WTC11 (cell line): ENCODE measurements at regions not wholly inside any gene's neighbourhood (a gene's known extent, or its start where the extent isn't known, plus 50 kb on each side); places are given as distances from the start of the nearest gene placed in this dataset.

Source experiments
- ATAC-seq: fragments of 200-7000 bp; cut with Tn5 transposase; 2 replicates; pipeline ENCODE4 v1.10.0; 2021; ENCODE audit warnings: mild to moderate bottlenecking, moderate library complexity
- CTCF ChIA-PET: fragments of 300-600 bp; sonication (Branson Sonifier 250); formaldehyde crosslinking; loops from one replicate; lab custom pipeline; 2021; ENCODE audit warnings: antibody characterized with exemption; lab: Charles Lee
- POLR2A ChIA-PET: fragments of 350-600 bp; sonication (Branson Sonifier 250); formaldehyde crosslinking; loops from one replicate; lab custom pipeline; 2021; ENCODE audit warnings: antibody characterized with exemption; lab: Charles Lee
- DNase-seq: peaks from one replicate; pipeline ENCODE4 v3.0.0; 2021; ENCODE audit warnings: low spot score
- H3K27ac Mint-ChIP-seq: 2 replicates; pipeline ENCODE4 v1.8.0; 2021; ENCODE audit warnings: mixed read lengths
- H3K27me3 Mint-ChIP-seq: 2 replicates; pipeline ENCODE4 v1.8.0; 2021; ENCODE audit warnings: low read depth, mild to moderate bottlenecking, moderate library complexity, mixed read lengths
- H3K36me3 Mint-ChIP-seq: 2 replicates; pipeline ENCODE4 v1.8.0; 2021; ENCODE audit warnings: mixed read lengths
- H3K4me1 Mint-ChIP-seq: 2 replicates; pipeline ENCODE4 v1.8.0; 2022; ENCODE audit warnings: mixed read lengths
- H3K4me3 Mint-ChIP-seq: 2 replicates; pipeline ENCODE4 v1.8.0; 2021; ENCODE audit warnings: mild to moderate bottlenecking, moderate library complexity, mixed read lengths
- H3K9me3 Mint-ChIP-seq: 2 replicates; pipeline ENCODE4 v1.8.0; 2021; ENCODE audit warnings: mixed read lengths
- ATF6 ChIP-seq: sonication (generic); formaldehyde crosslinking; IDR thresholded peaks from 2 replicates; pipeline ENCODE4 v1.8.1; 2023; ENCODE audit warnings: mild to moderate bottlenecking, missing genetic modification reagents
- CREB1 ChIP-seq: sonication (generic); formaldehyde crosslinking; IDR thresholded peaks from 2 replicates; pipeline ENCODE4 v1.8.0; 2023; ENCODE audit warnings: mild to moderate bottlenecking, missing genetic modification reagents
- E2F1 ChIP-seq: sonication (generic); formaldehyde crosslinking; IDR thresholded peaks from 2 replicates; pipeline ENCODE4 v1.8.0; 2022; ENCODE audit warnings: mild to moderate bottlenecking, missing genetic modification reagents
- E2F4 ChIP-seq: sonication (generic); formaldehyde crosslinking; IDR thresholded peaks from 2 replicates; pipeline ENCODE4 v1.8.1; 2022; ENCODE audit warnings: low read depth, mild to moderate bottlenecking, moderate library complexity, missing genetic modification reagents, borderline replicate concordance
- ERG ChIP-seq: fragments of 250-450 bp; sonication (Bioruptor Pico); IDR thresholded peaks from 2 replicates; pipeline ENCODE4 v1.8.0; 2021; ENCODE audit warnings: mild to moderate bottlenecking
- FOXJ3 ChIP-seq: sonication (generic); formaldehyde crosslinking; IDR thresholded peaks from 2 replicates; pipeline ENCODE4 v1.9.0; 2021; ENCODE audit warnings: missing genetic modification reagents, mild to moderate bottlenecking, borderline replicate concordance
- MXD4 ChIP-seq: fragments of 250-450 bp; sonication (Bioruptor Pico); IDR thresholded peaks from 2 replicates; pipeline ENCODE4 v1.8.0; 2021; ENCODE audit warnings: mild to moderate bottlenecking, moderate library complexity, borderline replicate concordance
- MYBL2 ChIP-seq: sonication (generic); formaldehyde crosslinking; IDR thresholded peaks from 2 replicates; pipeline ENCODE4 v1.8.1; 2023; ENCODE audit warnings: mild to moderate bottlenecking, moderate library complexity, missing genetic modification reagents
- NR2C2 ChIP-seq: sonication (generic); formaldehyde crosslinking; IDR thresholded peaks from 2 replicates; pipeline ENCODE4 v1.8.0; 2022; ENCODE audit warnings: mild to moderate bottlenecking, missing genetic modification reagents
- RORB ChIP-seq: fragments of 250-450 bp; sonication (Bioruptor Pico); IDR thresholded peaks from 2 replicates; pipeline ENCODE4 v1.9.0; 2021; ENCODE audit warnings: mild to moderate bottlenecking
- SMAD4 ChIP-seq: sonication (generic); formaldehyde crosslinking; IDR thresholded peaks from 2 replicates; pipeline ENCODE4 v1.8.0; 2022; ENCODE audit warnings: mild to moderate bottlenecking, missing genetic modification reagents
- TCF7 ChIP-seq: sonication (generic); formaldehyde crosslinking; IDR thresholded peaks from 2 replicates; pipeline ENCODE4 v1.8.0; 2022; ENCODE audit warnings: mild to moderate bottlenecking, low read depth, missing genetic modification reagents, moderate library complexity
- TEAD4 ChIP-seq: sonication (generic); formaldehyde crosslinking; IDR thresholded peaks from 2 replicates; pipeline ENCODE4 v1.8.0; 2022; ENCODE audit warnings: mild to moderate bottlenecking, missing genetic modification reagents
- ZMAT4 ChIP-seq: fragments of 250-450 bp; sonication (Bioruptor Pico); IDR thresholded peaks from 2 replicates; pipeline ENCODE4 v1.9.0; 2021; ENCODE audit warnings: mild to moderate bottlenecking
- ZNF138 ChIP-seq: sonication (generic); formaldehyde crosslinking; conservative IDR thresholded peaks from 2 replicates; pipeline ENCODE4 v1.8.1; 2022; ENCODE audit warnings: mild to moderate bottlenecking, moderate library complexity, missing genetic modification reagents
- ZNF423 ChIP-seq: fragments of 250-450 bp; sonication (Bioruptor Pico); IDR thresholded peaks from 2 replicates; pipeline ENCODE4 v2.1.2; 2022; ENCODE audit warnings: mild to moderate bottlenecking, moderate library complexity
- ZNF425 ChIP-seq: fragments of 250-450 bp; sonication (Bioruptor Pico); conservative IDR thresholded peaks from 2 replicates; pipeline ENCODE4 v1.9.0; 2021; ENCODE audit warnings: mild to moderate bottlenecking
- ZNF671 ChIP-seq: fragments of 250-450 bp; sonication (Bioruptor Pico); IDR thresholded peaks from 2 replicates; pipeline ENCODE4 v1.8.0; 2021; ENCODE audit warnings: mild to moderate bottlenecking

GRCh38 chr17:33864758-33865229 is 390.3 kb upstream of the CCL2 start (continued):
- TF ChIP-seq ATF6 (CRISPR knock-in tag) (no peak), ZNF423 (no peak), TEAD4 (CRISPR knock-in tag) (no peak), MXD4 (no peak), E2F4 (CRISPR knock-in tag) (no peak), FOXJ3 (CRISPR knock-in tag) (no peak), CREB1 (CRISPR knock-in tag) (no peak), NR2C2 (CRISPR knock-in tag) (no peak), RORB (no peak), ZNF671 (CRISPR knock-in tag) (no peak), TCF7 (CRISPR knock-in tag) (no peak), ZMAT4 (no peak)

GRCh38 chr17:33868899-33869298 is 386.2 kb upstream of the CCL2 start:
- Mint-ChIP-seq H3K9me3 (peaks cover 5% of the 10 kb centered on the region; the same call in 1 of the 2 replicates), H3K4me3 (no peak overlapping the region), H3K4me1 (no peaks in the 10 kb centered on the region), H3K36me3 (no peaks in the 10 kb centered on the region), H3K27me3 (no peaks in the 10 kb centered on the region; the same call in 1 of the 2 replicates), H3K27ac (no peak overlapping the region)
- TF ChIP-seq E2F1 (no peak), ERG (CRISPR knock-in tag) (no peak), SMAD4 (no peak), ZNF138 (CRISPR knock-in tag) (no peak), ZNF425 (no peak), MYBL2 (no peak)
- ATAC-seq (no peak), DNase-seq (no peak)
- POLR2A ChIA-PET, result no interaction called here
- CTCF ChIA-PET, result interaction anchor here (1.5 kb wide), 1 partner anchor 118 kb away, joined by 4 read pairs; no protein-coding TSS in a partner anchor
